Pons (tissue), 1 donor: ENCODE measurements at regions not wholly inside any gene's neighbourhood (a gene's known extent, or its start where the extent isn't known, plus 50 kb on each side); places are given as distances from the start of the nearest gene placed in this dataset.
A peak's percentile ranks its signal among the peaks of the same experiment; 100 is the strongest.

Experiments used
- DNase-seq: peaks from one replicate; pipeline ENCODE4 v3.0.0-alpha.2; 2016; ENCODE audit warnings: low spot score

DNA sequence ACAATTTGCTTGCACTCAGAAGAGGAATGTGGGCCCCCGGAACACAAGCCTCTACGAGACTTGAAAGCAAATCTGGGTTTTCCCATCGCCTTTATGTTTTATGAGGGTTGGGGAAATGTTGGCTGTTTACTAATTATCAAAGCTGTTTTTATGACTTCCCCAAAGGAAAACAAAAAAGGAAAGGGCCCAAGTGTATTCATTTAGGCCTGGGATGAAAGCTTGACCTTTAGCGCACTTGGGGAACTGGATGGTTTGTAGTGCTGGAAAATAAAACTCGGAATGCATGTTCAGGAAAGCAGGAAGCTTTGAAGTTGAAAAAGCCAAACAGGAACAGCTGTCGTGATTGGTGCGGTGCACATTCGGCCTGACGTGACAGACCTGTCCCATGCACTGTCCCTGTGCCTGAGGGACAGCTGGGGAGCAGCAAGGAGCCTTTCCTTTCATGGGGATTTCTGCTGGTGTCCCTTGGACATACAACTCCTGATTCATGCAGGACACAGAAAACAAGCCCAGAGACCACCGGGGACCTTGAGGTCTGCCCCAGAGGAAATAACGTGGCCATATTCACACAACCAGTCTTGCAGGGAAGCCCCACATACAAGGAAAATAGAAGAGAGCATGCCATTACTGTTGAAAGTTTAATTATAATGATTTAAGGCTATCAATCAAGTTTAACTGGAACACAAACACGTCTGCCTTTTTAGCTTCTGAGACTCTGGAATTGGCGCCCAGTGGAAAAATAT, 169.7 kb upstream of the APCDD1 start:
- no peak for DNase-seq

DNA sequence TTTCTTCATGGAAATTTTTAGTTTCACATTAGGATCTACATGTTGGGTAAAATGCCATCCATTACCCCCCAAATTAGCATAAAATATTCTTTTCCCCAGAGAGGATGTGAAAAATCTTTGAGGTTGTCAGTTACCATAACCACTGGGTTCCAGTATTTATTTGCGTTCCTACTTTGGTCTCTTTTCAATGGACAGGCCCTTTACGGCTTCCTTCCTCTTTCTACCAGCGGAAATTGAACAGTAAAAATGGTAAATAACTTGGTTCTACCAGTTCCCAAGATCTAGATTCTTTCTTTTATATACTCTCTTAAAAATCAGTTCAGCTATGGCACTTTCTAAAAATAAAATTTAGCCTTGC, 169.2 kb upstream of the APCDD1 start:
- DNase-seq: peak; percentile 64

DNA sequence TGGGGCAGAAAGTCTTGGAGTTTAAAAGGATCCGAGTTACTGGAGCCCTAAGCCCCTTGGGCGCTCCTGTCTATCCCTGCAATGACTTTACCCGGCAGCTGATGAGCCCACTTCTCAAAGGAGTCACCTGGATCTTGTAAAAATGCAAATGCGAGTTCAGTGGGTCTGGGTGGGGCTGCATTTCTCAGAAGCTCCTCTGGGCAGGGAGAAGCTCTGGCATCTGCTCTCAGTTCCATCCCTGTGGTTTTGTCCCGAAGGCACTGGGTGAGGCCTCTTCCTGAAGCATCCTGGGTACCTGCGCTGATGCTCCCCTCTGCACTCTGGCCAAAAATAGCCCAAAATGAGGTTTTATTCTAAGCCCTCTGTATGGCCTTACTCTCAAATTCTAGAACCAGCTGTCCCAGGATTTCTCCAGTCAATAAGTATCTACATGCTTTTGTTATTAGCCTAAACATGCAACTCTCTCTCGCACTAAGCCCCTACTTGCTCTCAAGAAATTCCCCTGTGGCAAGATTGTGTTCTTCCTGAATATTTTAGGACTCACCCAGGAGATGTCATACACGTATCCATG, 167.8 kb upstream of the APCDD1 start:
- DNase-seq: no peak

DNA sequence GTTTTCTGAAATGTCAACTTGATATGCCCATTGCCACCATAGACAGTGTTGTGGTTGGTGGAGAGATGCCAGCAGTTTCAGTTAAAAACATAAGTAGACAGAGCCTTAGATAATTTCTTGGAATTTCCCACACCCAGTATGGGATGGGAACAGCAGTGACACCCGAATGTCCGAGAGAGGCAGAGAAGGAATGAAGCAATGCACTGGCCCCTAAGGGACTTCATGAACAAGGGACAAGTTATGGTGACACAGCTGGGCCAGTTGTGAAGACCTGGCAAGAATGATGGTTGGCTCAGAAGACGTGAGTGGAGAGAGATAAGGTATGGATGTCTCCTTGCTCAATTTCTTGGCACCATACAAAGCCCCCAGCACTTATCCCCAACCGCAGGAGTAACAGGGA, 165.2 kb upstream of the APCDD1 start:
- DNase-seq: no peak

DNA sequence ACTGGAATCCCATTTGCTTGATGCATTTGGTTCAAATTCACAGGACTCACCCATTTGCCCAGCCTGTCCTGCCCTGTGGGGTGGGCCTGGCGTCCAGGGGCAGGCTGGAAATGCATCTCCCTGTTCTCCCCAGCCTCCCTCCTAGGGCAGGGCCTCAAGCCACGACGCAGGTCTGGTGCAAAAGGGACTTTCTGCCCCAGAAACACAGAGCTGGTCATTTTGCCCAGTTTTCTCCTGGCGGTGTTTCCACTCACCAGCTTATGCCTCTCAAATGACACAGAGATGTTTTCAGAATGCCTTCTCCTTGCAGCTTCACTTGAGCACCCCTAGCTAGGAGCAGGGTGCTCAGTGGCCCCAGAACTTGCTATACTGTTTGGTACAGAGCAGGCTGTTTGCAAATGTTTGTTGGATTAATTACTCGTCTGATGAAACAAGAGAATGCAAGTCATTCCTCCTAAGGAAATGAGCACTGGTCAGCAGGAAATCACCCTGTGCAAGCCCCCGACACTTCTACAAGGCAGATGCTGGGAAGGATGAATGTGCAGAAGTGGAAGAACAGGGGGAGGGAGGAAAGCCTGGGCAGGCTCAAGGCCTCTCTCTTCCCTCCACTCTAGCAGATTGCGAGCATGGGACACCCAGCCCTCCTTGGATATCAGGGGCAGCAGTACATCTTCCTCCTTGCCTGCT, 164.3 kb upstream of the APCDD1 start:
- no peak for DNase-seq

DNA sequence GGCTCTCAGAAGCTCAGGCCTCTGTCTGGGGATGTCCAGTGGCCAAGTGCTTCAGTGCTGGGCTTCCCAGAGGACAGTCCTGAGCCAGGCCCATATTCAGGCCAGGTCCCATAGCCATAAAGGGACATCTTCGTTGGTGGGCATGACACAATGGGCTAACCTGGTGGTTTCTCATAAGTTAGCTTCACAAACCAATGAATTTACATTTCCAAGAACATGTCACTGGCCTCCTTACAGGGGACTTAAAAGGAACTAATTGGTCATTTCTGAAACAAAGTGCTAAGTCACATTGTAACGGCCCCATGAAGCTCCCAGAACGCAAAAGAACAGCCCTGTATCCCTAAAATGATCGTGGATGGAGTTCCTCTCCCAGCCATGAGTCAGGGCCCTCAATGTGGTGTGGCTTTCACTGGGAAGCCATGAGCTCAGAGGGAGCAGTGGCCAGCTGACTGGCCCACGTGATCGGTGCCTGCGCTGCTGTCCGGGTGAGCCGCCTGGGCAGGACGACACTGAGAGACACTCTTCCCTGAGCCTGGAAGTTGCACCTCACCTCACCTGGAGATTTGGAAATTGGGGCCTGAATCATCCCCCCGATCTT, 163.7 kb upstream of the APCDD1 start:
- no peak for DNase-seq

DNA sequence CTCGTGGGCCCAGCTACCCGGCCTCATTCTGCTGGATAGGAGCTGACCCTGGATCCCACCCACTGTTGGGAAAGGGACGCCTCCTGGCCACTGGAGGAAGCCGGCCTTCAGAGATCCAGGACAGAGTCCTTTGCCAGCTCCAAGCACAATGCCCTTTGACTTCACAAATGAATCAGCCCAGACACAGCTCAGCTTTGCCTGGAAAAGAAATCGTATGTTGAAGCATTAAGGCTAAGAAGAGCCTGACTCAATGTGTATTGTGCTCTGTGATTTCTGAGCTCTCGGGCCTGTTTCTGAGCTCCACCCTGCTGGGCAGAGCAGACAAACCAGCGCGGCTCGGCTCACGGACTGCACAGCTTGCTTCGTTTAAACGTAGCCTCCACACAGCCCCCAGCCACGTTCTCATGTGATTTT, 162.9 kb upstream of the APCDD1 start:
- DNase-seq: no peak

DNA sequence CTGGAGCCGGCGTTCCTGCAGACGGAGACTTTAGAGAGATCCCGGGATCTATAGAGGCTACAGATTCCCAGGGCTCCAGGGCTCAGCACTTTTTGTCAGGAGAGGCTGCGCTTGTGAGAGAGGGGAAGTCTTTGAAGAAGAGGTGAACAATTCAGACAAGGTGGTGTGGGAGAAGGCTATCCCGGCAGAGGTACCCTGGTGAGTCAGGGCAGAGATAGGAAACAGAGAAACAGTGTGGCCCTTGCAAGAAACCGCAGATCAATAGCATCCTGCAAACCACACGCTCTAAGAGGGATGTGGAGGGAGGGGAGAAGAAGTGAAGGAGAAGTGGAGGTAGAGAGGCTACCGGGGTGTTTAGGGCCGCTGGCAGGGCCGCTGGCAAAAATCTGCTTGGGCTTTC, 160.5 kb upstream of the APCDD1 start:
- no peak for DNase-seq

DNA sequence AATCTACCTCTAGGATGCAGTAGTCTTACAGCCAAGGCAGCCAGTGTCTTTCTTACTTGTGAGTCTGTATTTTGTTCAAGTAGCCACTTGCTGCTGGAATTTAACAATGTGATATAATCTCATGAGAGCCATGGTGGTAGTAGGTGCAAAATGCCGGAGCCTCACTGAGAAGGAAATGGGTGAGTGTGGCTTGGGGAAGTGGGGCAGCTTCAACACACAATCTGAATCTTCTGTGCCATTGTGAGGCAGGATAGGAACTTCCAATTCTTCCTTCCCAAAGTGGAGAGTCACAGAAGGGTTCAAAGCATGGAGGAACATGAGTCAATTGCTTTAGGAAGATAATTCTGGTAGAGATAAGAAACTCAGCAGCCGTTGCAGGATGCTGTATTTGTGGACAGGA, 158.7 kb upstream of the APCDD1 start:
- DNase-seq: no peak

DNA sequence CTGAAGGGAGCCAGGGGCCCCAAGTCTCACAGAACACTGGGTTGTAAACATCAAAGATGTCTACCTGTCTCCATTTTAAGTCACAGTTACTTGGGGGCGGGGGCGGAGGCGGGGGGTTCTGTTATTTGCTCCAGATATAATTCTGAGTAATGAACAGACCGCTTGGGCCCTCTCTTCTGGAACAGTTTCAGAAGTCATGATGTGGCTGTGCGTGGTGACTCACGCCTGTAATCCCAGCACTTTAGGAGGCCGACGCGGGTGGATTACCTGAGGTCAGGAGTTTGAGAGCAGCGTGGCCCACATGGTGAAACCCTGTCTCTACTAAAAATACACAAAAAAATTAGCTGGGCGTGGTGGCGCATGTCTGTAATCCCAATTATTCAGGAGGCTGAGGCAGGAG, 157.9 kb upstream of the APCDD1 start:
- DNase-seq: no peak

DNA sequence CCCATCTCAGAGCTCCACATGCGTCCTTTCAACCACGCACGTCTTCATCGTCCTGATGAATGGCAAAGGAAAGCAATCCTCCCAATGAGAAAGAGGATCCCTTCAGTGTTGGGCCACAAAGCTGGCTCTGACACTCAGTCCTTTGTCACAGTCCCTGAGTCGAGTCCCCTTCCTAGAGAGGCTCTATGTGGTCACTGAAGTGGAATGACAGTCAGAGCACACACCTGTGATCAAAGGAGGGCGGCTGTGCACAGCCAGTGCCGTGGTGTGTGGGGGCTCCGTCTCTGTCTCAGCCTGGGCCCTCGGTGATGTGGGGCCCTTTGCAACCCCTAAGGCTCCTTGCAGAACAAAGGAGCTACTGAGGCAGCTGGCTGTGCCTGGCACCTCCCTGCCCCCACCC, 157.3 kb upstream of the APCDD1 start:
- DNase-seq: no peak

DNA sequence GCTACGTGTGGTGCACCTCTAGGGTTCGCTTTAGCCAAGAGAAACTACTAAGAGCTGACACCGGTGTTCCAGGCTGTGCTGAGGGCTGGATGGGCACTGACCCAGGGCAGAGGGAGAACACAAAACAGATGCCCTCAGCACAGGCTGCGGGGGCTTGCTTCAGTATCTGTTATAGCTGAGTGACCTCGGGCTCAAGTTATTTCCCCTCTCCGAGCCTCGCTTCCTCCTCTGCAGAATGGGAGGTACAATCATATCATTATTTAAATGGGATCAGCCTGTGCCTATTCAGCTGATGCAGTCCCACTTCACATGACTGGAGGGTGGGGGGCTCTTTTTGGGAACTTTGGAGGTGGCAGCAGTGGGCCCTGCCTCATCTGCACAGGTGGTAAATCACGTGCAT, 156.1 kb upstream of the APCDD1 start:
- DNase-seq: no peak

DNA sequence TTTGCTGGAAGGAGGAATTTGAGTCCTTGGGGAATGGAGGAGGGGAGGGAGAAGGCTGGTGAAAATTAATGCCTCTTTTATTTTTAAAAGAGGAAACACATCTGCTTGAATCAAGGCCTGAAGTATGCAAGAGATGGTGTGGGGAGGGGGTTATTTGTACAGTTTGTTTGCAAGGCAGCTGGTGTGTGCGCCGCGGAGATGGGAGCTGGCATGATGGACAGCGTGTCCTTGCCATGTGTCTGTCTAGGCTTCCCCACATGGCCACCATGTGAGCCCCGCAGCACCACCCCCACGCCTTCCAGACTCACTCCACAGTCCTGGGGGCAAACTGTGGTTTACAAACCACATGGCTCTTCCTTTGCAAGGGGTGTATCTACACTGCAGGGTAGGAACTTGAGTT, 154.8 kb upstream of the APCDD1 start:
- DNase-seq: peak; percentile 61

DNA sequence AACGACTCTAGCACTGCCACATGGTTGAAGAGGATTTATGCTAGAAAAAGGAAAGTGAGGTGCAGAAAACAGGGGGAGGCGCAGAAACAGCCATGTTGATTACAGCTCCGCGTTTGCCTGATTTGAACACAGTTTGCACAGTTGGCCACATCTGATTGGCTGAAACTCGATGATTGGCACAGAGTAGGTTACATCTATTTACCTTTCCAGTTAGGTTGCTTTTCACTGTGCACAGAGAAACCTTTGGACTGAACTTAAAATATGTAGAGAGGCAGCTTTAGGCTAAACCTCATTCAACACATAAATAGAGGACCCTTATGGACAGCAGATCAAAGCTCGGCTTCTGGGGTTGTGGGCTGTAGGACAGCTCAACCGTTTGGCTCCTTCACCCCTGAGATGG, 153.7 kb upstream of the APCDD1 start:
- DNase-seq: no peak

DNA sequence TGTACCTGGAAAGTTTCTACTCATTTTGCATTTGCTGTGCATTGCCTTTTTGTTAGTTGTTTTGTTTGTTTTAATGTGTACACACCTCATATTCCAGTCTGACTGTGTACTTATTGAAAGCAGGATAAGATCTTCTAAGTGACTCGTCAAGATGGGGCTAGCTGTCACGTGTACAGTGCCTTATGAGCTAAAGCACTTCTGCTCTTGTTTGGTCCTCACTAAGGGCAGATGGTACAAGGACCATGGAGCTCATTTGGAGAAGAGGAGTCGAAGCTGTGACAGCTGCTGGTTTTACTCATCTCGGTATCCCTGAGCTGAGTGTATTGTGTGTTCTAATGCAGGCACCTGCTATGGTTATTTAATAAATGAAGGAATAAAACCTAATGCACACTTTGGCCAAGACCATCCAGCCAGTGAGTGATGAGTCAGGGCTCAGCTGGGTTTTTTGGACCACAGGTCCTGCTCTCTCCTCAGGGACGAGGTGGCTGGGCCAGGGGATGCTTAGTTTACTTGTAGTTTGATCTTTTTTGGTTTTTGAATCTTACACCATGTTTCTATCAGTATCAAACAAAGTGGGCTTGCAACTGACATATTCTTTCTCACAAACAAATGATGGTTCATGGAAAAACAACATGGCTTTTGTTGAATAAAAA, 152.5 kb upstream of the APCDD1 start:
- no peak for DNase-seq

DNA sequence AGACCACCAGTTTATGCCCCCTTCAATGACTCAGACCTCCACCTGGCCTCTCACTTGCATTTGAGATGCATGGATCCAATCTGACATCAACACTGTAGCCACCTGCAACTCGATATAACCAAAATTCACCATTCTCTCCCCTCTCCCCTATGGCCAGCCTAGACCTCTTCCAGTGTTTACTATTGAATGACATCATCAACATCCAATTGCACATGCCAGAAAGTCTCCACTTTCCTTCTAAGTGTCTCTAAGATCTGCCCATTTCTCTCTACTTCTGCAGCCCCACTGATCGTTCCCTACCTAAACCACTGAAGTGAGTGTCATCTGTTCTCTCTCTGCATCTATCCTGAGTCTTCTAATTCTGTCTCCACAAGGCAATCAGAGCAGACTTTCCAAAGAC, 151.3 kb upstream of the APCDD1 start:
- DNase-seq: no peak

DNA sequence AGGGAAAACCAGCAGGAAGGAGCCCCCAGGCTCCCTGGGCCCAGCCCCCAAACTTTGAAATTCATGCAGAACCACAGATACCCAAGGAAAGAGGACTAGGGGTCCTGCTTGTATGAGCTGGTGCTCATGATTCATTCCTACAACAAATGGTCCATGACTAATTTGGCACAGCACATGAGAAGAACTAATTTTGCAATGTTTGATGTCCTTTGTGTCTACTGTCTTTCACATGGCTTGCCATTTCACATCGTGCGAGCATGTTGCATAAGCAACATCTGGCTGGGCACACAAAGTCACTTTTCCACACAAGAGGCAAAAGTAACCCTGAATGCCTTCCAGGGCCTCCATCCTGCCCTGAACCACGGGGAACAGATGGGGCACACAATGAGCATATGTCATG, 149.6 kb upstream of the APCDD1 start:
- DNase-seq: no peak

DNA sequence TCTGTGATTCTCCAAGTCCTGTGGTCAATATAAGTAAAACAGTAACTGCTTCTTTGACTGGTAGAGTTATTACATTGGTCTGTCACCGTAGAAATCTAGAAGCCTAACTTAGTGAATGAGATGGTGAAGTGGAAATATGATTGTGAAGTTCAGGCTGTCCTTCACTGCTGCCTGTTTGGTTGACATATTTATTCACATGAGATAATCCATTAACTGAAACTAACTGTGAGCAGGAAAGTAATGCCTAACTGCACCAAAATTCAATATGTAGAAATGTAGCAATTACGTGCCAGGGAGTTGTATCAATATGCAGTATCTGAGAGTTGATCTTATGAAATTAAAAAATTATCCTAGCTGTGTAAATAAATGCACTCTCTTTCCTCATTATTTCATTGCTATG, 147.7 kb upstream of the APCDD1 start:
- no peak for DNase-seq

DNA sequence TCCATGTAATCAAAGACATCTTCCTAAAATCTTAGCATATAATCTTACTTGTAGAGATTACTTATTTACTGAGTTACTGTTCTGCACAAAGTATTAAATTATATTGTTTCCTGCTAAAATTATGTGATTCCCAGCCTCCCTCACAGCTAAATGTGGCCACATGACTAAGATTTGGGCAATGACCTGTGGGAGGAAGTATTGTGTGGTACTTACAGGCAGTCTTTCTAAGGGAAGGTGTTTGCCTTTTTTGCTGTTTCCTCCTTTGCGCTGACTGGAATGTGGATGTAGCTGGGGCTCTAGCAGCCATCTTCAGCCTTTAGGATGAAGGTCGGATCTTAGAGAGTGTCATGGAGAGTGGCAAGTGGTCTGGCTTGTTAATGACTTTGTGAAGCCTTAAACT, 146.3 kb upstream of the APCDD1 start:
- no peak for DNase-seq

DNA sequence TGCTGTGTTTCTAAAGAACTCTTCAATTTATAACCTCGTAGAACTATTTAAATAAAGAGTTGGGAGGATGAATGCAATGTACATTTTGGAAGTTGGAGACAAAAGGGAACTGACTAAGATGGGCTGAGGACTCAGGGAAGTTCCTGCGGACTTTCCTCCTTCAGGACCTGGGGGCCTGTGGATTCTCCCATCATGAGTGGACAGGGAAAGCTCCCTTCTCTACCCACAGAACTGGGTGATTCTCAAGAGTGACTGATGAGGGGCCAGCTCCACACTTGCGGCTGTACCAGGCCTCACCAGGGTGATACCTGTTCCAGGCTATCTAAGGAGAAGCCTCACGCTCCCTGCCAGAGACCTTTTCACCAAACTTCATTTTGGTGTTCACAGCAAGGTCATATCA, 143.8 kb upstream of the APCDD1 start:
- no peak for DNase-seq

DNA sequence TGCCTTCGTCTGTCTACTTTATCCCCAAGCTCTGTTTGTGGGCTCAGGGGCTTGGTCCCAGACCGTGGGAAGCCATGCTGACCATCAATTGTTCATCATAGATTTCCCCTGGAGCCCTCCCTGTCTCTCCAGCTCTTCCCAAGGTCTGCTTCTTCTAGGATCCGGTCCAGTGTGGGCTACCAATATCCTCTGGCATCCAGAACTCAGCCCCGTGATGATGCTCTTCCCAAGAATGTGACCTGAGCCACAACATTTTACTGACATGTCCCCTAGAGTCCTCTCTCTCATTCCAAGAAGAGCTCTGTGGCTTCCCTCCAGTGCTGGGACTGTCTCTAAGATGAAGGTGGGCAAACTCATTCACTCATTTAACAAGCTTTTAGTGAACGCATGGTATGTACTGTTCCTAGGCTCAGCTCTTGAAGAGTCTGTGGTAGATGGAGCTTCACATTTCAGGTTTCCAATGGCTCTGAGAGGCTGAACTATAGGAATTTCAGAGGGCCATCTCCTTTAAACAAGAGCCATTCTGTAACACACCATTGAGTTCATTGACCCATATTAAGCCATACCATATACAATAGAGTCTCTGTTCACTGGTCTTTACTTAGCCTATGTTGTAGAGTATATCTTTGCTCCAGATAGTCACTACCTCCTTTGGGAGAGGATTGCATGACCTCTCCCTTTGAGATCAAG, 142.0 kb upstream of the APCDD1 start:
- DNase-seq: no peak

DNA sequence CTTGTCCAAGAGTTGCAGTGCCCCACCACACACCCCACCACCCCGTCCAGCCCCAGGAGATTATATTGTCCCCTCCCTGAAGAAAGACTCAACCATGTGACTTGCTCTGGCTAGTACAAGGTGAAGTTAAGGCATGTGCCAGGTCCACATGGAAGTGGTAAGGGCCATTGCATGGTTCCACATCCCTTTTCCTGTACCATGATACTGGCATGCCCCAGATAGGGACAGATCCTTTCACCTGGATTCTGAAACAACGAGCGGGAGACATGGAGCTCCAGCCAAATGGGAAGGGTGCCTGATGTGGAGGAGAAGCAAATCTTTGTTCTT, 141.5 kb upstream of the APCDD1 start:
- DNase-seq: no peak
